T-helper 1 cell treated with Interleukin-12 subunit alpha and Interleukin-12 subunit beta and Interleukin-4 antibody, amounts not matched to agents 30 ng/mL and 1 ng/mL, for 36 hours (primary cell): ENCODE measurements at regions not wholly inside any gene's neighbourhood (a gene's known extent, or its start where the extent isn't known, plus 50 kb on each side); places are given as distances from the start of the nearest gene placed in this dataset.
"Not testable (repeated sequence)": the region's sequence is repeated elsewhere in the genome, so short reads cannot be mapped to it uniquely, and the experiment has no call there.

Experiments
- intact Hi-C: fragments of 100-400 bp; cut with micrococcal nuclease; formaldehyde crosslinking; loops from one replicate; pipeline ENCODE4 v1.15.1; 2024

DNA sequence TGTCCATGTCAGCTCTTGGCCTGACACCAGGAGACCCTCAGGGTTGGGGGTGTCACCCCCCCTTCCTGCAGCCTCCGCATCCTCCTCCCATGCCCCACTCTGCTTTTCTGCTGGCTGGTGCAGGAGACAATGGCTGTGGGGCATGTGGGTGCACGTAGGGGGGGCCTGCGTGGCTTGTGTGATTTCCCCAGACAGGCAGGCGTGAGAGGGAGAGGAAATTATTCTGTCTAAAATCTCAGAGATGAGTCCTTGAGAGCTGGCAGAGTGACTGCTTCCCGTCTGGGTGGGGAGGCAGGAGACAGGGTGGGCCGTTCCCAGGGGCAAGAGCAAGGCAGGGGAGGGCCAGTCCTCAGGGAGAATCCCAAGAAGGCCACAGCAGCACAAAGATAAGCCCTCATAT is 173.2 kb downstream of the TRIM43 start:
- intact Hi-C loops: not testable (repeated sequence)

DNA sequence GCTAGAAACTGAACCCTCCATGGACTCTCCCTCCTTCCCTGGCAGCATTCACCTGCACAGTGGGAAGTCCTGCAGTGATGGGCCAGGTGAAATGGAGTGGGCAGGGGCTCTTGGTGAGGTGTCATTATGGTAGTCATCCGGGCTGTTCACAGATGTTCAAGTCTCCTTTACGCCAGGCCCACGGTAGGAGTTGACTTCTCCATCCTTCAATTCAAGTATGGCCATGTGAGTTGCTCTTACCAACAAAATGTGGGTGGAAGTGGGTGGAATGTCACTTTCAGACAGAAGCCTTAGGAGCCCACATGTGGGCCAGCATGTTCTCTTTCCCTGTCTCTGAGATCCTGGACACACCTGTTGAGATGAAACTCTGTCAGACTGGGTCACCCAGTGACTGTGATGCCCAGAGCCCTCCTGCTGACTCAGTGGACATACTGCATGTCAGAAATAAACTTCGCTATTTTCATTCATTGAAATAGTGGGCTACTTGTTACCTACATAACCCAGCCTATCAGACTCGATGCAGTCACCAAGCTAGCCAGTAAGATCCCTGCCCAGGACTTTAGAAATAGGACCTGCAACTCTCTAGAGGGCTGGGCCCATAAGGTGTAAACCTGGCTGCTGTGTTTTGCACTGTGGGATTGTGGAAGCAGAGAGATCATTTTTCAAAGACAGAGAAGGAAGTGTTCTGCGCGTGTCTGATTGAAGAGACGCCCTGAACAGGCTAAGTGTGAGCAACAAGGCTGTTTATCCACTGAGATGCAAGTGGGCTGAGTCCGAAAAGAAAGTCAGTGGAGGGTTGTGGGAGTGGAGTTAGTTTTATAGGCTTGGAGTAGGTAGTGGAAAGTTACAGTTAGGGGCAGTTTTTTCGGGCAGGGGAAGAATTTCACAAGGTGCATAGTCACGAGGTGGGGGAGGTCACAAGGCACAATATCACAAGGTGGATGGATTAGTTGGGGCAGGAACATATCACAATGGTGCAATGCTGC is 174.4 kb downstream of the TRIM43 start:
- intact Hi-C loops: not testable (repeated sequence)

- intact Hi-C loops: not testable (repeated sequence)
Measured at GRCh38 chr2:95767531-95767930, 175.7 kb downstream of the TRIM43 start.

- intact Hi-C loops: not testable (repeated sequence)
Measured at GRCh38 chr2:95767950-95768349, 176.1 kb downstream of the TRIM43 start.

- intact Hi-C loops: not testable (repeated sequence)
Measured at GRCh38 chr2:95769256-95769655, 177.5 kb downstream of the TRIM43 start.

DNA sequence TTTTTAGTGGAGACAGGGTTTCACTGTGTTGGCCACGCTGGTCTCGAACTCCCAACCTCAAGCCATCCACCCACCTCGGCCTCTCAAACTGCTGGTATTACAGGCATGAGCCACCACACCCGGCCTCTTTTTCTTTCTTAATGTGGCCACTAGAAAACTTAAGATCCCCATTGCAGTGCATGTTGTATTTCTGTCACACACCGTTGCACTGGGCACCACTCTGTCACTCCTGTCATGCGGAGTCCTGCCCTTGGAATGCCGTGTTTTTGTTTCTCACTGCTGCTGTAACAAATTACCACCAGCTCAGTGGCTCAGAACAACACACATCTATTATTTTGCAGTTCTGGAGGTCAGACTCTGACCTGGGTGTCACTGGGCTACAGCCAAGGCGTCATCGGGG is 178.9 kb downstream of the TRIM43 start:
- intact Hi-C loops: not testable (repeated sequence)

DNA sequence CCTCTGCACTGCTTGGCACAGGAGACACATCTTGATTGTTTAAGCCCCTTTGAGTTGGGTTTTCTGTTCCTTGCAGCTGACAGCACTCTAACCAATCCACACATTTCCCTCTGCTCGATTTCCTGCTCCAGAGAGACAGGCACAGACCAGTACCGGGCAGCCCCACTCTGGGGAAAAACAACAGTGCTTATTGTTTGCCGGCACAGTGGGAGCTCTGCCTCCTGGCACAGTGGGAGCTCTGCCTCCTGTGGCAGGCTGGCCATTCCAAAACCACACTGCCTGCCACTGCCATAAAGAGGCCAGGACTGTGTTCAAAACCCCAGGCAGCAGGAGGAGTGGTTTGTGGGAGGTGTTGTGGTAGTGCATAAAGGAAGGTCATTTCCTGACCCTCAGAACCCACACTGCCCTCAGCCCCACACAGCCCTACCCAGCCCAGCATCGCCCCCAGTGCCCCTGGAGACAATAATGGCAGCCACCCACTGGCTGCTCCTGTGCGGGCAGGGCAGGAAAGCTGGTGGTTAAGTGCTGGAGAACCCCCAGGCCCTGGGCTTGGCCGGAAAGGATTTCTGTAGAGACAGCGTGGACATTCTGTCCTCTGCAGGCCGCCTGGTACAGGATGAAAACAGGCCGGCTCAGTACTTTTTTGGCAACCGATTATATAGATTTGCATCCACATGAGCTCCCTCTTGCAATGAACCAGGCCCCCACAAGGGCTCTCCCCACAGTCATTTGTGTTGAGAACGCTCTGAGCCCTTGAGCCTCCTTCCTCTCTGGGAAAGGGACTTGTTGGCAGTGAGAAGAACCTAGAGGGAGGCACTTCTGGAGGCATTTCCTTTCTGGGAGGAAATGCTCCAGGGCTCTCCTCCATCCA is 182.8 kb downstream of the TRIM43 start:
- intact Hi-C loops: not testable (repeated sequence)

DNA sequence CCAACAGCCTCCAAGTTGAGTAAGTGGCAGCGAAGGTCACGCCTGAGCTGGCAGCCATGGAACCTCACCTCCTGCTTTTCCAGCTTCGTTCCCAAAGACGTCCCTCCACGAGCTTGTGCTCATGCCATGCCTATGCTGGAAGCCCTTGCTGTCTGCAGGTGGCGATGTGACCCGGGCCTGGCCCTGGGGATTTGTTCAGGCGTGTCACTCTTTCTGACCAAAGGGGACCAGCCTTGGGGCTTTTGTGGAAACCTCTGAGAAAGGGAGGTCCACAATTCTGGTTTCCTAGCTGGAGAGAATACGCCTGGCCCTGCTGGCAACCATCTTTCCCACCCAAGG is 183.4 kb downstream of the TRIM43 start:
- intact Hi-C loops: not testable (repeated sequence)
